ENCODE measurements at regions not wholly inside any gene's neighbourhood (a gene's known extent, or its start where the extent isn't known, plus 50 kb on each side); places are given as distances from the start of the nearest gene placed in this dataset.
A peak's percentile ranks its signal among the peaks of the same experiment; 100 is the strongest.

DNA sequence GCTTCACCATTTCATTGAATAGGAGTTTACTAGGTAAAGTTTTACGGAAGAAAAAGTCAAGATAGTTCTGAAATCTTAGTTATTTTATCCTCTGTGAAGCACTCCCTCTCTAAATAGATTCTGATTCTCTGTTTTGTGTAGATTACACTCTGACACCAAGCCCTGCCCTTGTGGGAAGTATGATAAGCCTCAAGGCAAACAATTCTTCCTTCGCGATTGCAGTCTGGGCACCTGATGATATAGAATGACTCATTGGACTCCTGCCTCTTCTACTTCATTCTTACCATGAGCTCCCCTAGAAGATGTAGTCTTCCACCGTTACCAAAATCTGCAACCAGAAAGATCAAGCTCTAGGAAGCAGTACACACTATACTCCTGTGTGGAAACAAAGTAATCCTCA lies 626.9 kb upstream of the PTGER4 start:
- ATAC-seq = peak; percentile 56 to 62; a peak in 4 of 6 replicates
- peak; percentile 15 to 27 for DNase-seq (ENCODE audit: low read depth in 1 of 2, low spot score in 1 of 2)
- 10% methylated on average over 4 of the region's 4 CpGs for WGBS (ENCODE audit: missing lambda C conversion rate)
- H3K27ac ChIP-seq = 0 out of 6 replicates have a peak overlapping the region, but pooled peaks of 1 of the 2 experiments have one; percentile 12
- H3K4me3 ChIP-seq = no peak overlapping the region
- POLR2A ChIA-PET = no interaction called here
- H3K9me3 ChIP-seq = no peaks in the 10 kb centered on the region
- H3K4me2 ChIP-seq = peak overlapping the region; percentile 43
- H3K4me1 ChIP-seq = peaks cover 10% of the 10 kb centered on the region; the same call in 1 of the 3 replicates
- CTCF ChIA-PET = interaction anchor here (1.2 kb wide), 1 partner anchor 13 kb away, joined by 4 read pairs; no protein-coding TSS in a partner anchor
- TF ChIP-seq FOSL2 (IDR thresholded peaks at IDR 0.05) (no peak), FOSL2 (CRISPR knock-in tag; IDR thresholded peaks at IDR 0.05) (peak; percentile 51; the same call in 1 of the 2 replicates), GATA3 (IDR thresholded peaks at IDR 0.05; ENCODE audit: borderline replicate concordance) (no peak)
- FAIRE-seq = no peak

GRCh38 chr5:40046792-40047191 lies 622.0 kb upstream of the DAB2 start:
- H3K27ac ChIP-seq = no peak overlapping the region
- no peak for ATAC-seq

DNA sequence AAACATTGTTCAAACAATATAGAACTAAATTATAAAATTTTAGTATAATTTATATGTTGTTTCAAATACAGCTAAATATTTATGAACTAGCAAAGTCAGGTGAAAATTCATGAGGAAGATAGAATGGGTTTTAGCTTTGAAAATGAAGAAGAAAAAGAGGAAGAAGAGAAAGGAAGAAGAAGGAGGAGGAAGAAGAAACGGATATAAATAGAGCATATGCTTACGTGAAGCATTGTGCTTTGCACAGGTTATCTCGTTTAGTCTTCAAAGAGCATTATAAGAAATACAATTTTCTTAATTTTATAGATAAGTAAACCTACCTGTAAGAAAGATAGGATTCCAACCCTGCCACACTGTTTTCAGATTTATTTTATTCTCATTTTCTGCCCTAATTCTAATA lies 620.6 kb upstream of the DAB2 start:
- DNase-seq (ENCODE audit: low read depth in 1 of 2, low spot score in 1 of 2) = no peak
- Histone ChIP-seq H3K4me3 (no peak overlapping the region), H3K4me1 (no peaks in the 10 kb centered on the region), H3K9me3 (no peaks in the 10 kb centered on the region; the same call in 2 of the 3 replicates), H3K4me2 (no peak overlapping the region), H3K27ac (no peak overlapping the region)
- ChIA-PET CTCF (no interaction called here), POLR2A (no interaction called here)
- no peak for FAIRE-seq
- TF ChIP-seq MYC (IDR thresholded peaks at IDR 0.05; ENCODE audit: borderline replicate concordance, low read length) (no peak), MAZ (IDR thresholded peaks at IDR 0.05; ENCODE audit: borderline replicate concordance, low read depth, low read length) (no peak), RAD21 (conservative IDR thresholded peaks at IDR 0.05 in 1 of 2, IDR thresholded peaks at IDR 0.05 in 1 of 2) (no peak), CHD4 (IDR thresholded peaks at IDR 0.05; ENCODE audit: borderline replicate concordance) (no peak), MAFK (IDR thresholded peaks at IDR 0.05; ENCODE audit: partially characterized antibody) (no peak), RNF2 (IDR thresholded peaks at IDR 0.05; ENCODE audit: borderline replicate concordance, low read depth) (no peak), HEYL (CRISPR knock-in tag; IDR thresholded peaks at IDR 0.05) (no peak), HOXB5 (CRISPR knock-in tag; IDR thresholded peaks at IDR 0.05) (no peak), ZFP36 (IDR thresholded peaks at IDR 0.05; ENCODE audit: borderline replicate concordance, partially characterized antibody) (no peak), KDM1A (IDR thresholded peaks at IDR 0.05; ENCODE audit: low read depth) (no peak)
- TF ChIP-seq, protein P1, sequence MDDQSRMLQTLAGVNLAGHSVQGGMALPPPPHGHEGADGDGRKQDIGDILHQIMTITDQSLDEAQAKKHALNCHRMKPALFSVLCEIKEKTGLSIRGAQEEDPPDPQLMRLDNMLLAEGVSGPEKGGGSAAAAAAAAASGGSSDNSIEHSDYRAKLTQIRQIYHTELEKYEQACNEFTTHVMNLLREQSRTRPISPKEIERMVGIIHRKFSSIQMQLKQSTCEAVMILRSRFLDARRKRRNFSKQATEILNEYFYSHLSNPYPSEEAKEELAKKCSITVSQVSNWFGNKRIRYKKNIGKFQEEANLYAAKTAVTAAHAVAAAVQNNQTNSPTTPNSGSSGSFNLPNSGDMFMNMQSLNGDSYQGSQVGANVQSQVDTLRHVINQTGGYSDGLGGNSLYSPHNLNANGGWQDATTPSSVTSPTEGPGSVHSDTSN (IDR thresholded peaks at IDR 0.05) = no peak
- TF ChIP-seq, protein P2, sequence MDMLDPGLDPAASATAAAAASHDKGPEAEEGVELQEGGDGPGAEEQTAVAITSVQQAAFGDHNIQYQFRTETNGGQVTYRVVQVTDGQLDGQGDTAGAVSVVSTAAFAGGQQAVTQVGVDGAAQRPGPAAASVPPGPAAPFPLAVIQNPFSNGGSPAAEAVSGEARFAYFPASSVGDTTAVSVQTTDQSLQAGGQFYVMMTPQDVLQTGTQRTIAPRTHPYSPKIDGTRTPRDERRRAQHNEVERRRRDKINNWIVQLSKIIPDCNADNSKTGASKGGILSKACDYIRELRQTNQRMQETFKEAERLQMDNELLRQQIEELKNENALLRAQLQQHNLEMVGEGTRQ (IDR thresholded peaks at IDR 0.05) = no peak
- TF ChIP-seq, protein P3, sequence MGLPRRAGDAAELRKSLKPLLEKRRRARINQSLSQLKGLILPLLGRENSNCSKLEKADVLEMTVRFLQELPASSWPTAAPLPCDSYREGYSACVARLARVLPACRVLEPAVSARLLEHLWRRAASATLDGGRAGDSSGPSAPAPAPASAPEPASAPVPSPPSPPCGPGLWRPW (IDR thresholded peaks at IDR 0.05) = no peak
- no peak for ATAC-seq
- 54% methylated on average over 3 of the region's 3 CpGs for WGBS (ENCODE audit: missing lambda C conversion rate)

More at GRCh38 chr5:40046792-40047191, 622.0 kb upstream of the DAB2 start:
- 3% methylated on average over 1 of the region's 1 CpG for WGBS (ENCODE audit: missing lambda C conversion rate)
- Histone ChIP-seq H3K4me2 (no peak overlapping the region), H3K4me3 (no peak overlapping the region), H3K4me1 (no peaks in the 10 kb centered on the region), H3K9me3 (no peaks in the 10 kb centered on the region; the same call in 2 of the 3 replicates)
- CTCF ChIA-PET = interaction anchor here (1.7 kb wide), 1 partner anchor 98 kb away, joined by 6 read pairs; no protein-coding TSS in a partner anchor
- no peak for FAIRE-seq
- DNase-seq (ENCODE audit: low read depth in 1 of 2, low spot score in 1 of 2) = no peak
- TF ChIP-seq, protein P3 (IDR thresholded peaks at IDR 0.05) = no peak
- TF ChIP-seq HOXA7 (CRISPR knock-in tag; IDR thresholded peaks at IDR 0.05) (no peak), ELK1 (IDR thresholded peaks at IDR 0.05; ENCODE audit: low read depth, low read length) (no peak), ZSCAN20 (CRISPR knock-in tag; IDR thresholded peaks at IDR 0.05) (no peak), CTCF (IDR thresholded peaks at IDR 0.05) (no peak)
- POLR2A ChIA-PET = no interaction called here
